ENCODE measurements at regions not wholly inside any gene's neighbourhood (a gene's known extent, or its start where the extent isn't known, plus 50 kb on each side); places are given as distances from the start of the nearest gene placed in this dataset.
A peak's percentile ranks its signal among the peaks of the same experiment; 100 is the strongest.

GRCh38 chr1:68293609-68294366 lies 61.5 kb upstream of the WLS start:
- Histone ChIP-seq H3K36me3 (ENCODE audit: control insufficient read depth in 2 of 2, insufficient read depth in 2 of 2, low read length in 2 of 2) (no peaks in the 10 kb centered on the region), H3K4me3 (ENCODE audit: low read length in 2 of 2) (peak overlapping the region; percentile 6 to 47), H3K9ac (ENCODE audit: low read length in 2 of 2) (peak overlapping the region in 1 of 2 donors; percentile 13), H3K27me3 (ENCODE audit: control insufficient read depth in 1 of 2, insufficient read depth in 2 of 2, low read length in 2 of 2) (no peaks in the 10 kb centered on the region), H3K27ac (ENCODE audit: low read length) (peak overlapping the region; percentile 31), H3K4me1 (ENCODE audit: control insufficient read depth, insufficient read depth, low read length) (peaks cover 32% of the 10 kb centered on the region), H3K9me3 (ENCODE audit: control insufficient read depth in 2 of 2, low read length in 2 of 2) (no peaks in the 10 kb centered on the region)

GRCh38 chr1:68293122-68293521 lies 60.8 kb upstream of the WLS start:
- Histone ChIP-seq H3K9ac (ENCODE audit: low read length in 2 of 2) (peak overlapping the region in 1 of 2 donors; percentile 13), H3K4me3 (ENCODE audit: low read length in 2 of 2) (peak overlapping the region; percentile 6 to 47)

DNA sequence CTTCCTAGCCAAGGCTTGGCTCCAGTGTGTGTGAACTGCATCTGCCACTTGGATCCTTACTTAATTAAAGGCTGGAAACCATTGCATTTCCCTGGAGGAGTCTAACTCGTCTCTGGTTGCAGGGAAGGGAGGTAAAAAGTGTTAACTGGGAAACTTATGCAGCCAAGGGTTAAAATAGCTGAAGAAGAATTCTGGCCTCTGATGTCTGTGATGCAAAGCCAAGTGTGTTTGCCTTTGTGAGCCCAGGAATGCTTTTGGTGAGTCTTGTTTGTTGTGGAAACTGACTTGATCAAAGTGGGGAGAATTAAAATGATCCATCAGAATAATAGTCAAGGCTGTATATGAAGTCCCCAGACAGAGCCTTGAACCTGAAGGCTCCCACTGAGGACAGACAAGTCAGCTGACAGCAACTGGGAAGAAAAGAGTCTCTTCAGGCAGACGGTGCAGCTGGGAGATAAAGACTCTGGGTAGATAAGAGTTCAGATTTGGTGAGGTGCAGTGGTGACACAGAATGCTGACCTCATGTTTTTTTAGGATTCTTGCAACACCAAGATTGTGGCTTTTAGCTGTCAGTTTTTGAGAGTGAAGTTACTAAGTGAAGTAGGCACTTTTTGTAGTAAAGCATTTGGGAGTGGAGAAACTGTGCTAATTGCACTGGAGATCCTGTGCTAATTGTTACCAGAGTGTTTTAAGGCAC lies 59.5 kb upstream of the WLS start:
- H3K4me1 ChIP-seq (ENCODE audit: control insufficient read depth, insufficient read depth, low read length): peaks cover 32% of the 10 kb centered on the region
- H3K9me3 ChIP-seq (ENCODE audit: control insufficient read depth in 2 of 2, low read length in 2 of 2): no peaks in the 10 kb centered on the region
- no peaks in the 10 kb centered on the region for H3K36me3 ChIP-seq (ENCODE audit: control insufficient read depth in 2 of 2, insufficient read depth in 2 of 2, low read length in 2 of 2)
- no peak overlapping the region for H3K9ac ChIP-seq (ENCODE audit: low read length in 2 of 2)
- no peaks in the 10 kb centered on the region for H3K27me3 ChIP-seq (ENCODE audit: control insufficient read depth in 1 of 2, insufficient read depth in 2 of 2, low read length in 2 of 2)
- no peak overlapping the region for H3K4me3 ChIP-seq (ENCODE audit: low read length in 2 of 2)
- no peak overlapping the region for H3K27ac ChIP-seq (ENCODE audit: low read length)

More at GRCh38 chr1:68293122-68293521, 60.8 kb upstream of the WLS start:
- H3K27me3 ChIP-seq (ENCODE audit: control insufficient read depth in 1 of 2, insufficient read depth in 2 of 2, low read length in 2 of 2): no peaks in the 10 kb centered on the region
- H3K36me3 ChIP-seq (ENCODE audit: control insufficient read depth in 2 of 2, insufficient read depth in 2 of 2, low read length in 2 of 2): no peaks in the 10 kb centered on the region
- peak overlapping the region; percentile 31 for H3K27ac ChIP-seq (ENCODE audit: low read length)
- peaks cover 32% of the 10 kb centered on the region for H3K4me1 ChIP-seq (ENCODE audit: control insufficient read depth, insufficient read depth, low read length)
- no peaks in the 10 kb centered on the region for H3K9me3 ChIP-seq (ENCODE audit: control insufficient read depth in 2 of 2, low read length in 2 of 2)

GRCh38 chr1:68287241-68287640 lies 54.9 kb upstream of the WLS start:
- Histone ChIP-seq H3K9me3 (ENCODE audit: control insufficient read depth in 2 of 2, low read length in 2 of 2) (no peaks in the 10 kb centered on the region), H3K27me3 (ENCODE audit: control insufficient read depth in 1 of 2, insufficient read depth in 2 of 2, low read length in 2 of 2) (no peaks in the 10 kb centered on the region), H3K36me3 (ENCODE audit: control insufficient read depth in 2 of 2, insufficient read depth in 2 of 2, low read length in 2 of 2) (no peaks in the 10 kb centered on the region), H3K4me3 (ENCODE audit: low read length in 2 of 2) (no peak overlapping the region), H3K9ac (ENCODE audit: low read length in 2 of 2) (no peak overlapping the region), H3K4me1 (ENCODE audit: control insufficient read depth, insufficient read depth, low read length) (peaks cover 9% of the 10 kb centered on the region), H3K27ac (ENCODE audit: low read length) (no peak overlapping the region)

DNA sequence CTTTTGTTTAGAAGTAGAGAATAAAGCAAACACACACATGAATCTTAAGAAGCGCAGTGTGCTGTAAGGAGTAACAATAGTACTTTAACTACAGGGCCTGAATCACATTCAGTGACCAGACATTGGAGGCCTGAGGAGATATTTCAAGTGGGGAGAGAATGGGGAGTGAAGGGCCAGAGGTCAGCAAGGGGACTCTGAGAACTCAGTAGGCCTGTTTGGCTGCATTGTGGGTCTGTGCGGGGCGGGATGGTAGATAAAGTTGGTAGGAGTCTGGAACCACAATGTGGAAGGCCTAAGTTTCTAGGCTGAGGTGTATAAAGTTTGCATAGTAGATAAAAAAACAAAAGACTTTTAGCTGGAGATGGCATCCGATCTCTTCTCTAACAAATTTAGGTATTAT lies 52.7 kb upstream of the WLS start:
- no peaks in the 10 kb centered on the region for H3K36me3 ChIP-seq (ENCODE audit: control insufficient read depth in 2 of 2, insufficient read depth in 2 of 2, low read length in 2 of 2)
- no peaks in the 10 kb centered on the region for H3K9me3 ChIP-seq (ENCODE audit: control insufficient read depth in 2 of 2, low read length in 2 of 2)
- H3K27me3 ChIP-seq (ENCODE audit: control insufficient read depth in 1 of 2, insufficient read depth in 2 of 2, low read length in 2 of 2): no peaks in the 10 kb centered on the region
- H3K4me1 ChIP-seq (ENCODE audit: control insufficient read depth, insufficient read depth, low read length): no peaks in the 10 kb centered on the region
- no peak overlapping the region for H3K27ac ChIP-seq (ENCODE audit: low read length)
- no peak overlapping the region for H3K4me3 ChIP-seq (ENCODE audit: low read length in 2 of 2)
- H3K9ac ChIP-seq (ENCODE audit: low read length in 2 of 2): no peak overlapping the region

- Histone ChIP-seq H3K9me3 (ENCODE audit: control insufficient read depth in 2 of 2, low read length in 2 of 2) (no peaks in the 10 kb centered on the region), H3K27ac (ENCODE audit: low read length) (no peak overlapping the region), H3K36me3 (ENCODE audit: control insufficient read depth in 2 of 2, insufficient read depth in 2 of 2, low read length in 2 of 2) (no peaks in the 10 kb centered on the region), H3K4me3 (ENCODE audit: low read length in 2 of 2) (no peak overlapping the region), H3K4me1 (ENCODE audit: control insufficient read depth, insufficient read depth, low read length) (no peaks in the 10 kb centered on the region), H3K9ac (ENCODE audit: low read length in 2 of 2) (no peak overlapping the region), H3K27me3 (ENCODE audit: control insufficient read depth in 1 of 2, insufficient read depth in 2 of 2, low read length in 2 of 2) (no peaks in the 10 kb centered on the region)
Measured at GRCh38 chr1:68281946-68282615, 49.8 kb upstream of the WLS start.

Data from stomach smooth muscle (tissue), 2 donors.